ENCODE measurements at regions not wholly inside any gene's neighbourhood (a gene's known extent, or its start where the extent isn't known, plus 50 kb on each side); places are given as distances from the start of the nearest gene placed in this dataset.
A peak's percentile ranks its signal among the peaks of the same experiment; 100 is the strongest.

DNA sequence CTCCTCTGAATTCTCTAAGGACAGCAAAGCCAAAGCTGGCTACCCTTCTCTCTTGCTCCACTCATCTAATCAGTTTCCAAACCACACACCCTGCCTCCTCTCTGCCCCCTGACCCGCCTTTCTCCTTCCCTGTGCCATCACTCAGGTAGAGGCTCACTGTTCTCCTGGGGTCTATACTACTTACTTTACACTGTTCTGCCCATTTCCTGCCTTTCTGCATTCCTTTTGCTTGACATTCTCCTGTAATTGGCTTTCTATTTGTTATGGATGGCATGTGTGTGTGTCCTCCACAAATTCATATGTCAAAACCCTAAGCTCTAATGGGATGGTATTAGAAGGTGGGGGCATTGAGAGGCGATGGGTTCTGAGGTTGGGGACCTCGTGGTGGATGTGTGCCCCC is 675.2 kb upstream of the ID2 start:
- intact Hi-C loops (cut with micrococcal nuclease; ENCODE audit: unreplicated experiment), result no loop called here
- H3K9me3 ChIP-seq (ENCODE audit: low read depth, low read length, poor library complexity, severe bottlenecking), result no peaks in the 10 kb centered on the region
- H3K4me3 ChIP-seq (ENCODE audit: low read depth, low read length, poor library complexity, severe bottlenecking), result no peak overlapping the region
- no peak for DNase-seq (ENCODE audit: low spot score)
- no peaks in the 10 kb centered on the region for H3K27me3 ChIP-seq (replicated peaks; ENCODE audit: insufficient read depth, low read depth, low read length, poor library complexity)
- BruUV-seq (replicated peaks), result no TSS peak
- peaks cover 25% of the 10 kb centered on the region for H3K4me1 ChIP-seq (ENCODE audit: insufficient read depth, low read length, poor library complexity, severe bottlenecking)
- ChIA-PET POLR2A (ENCODE audit: low non-redundant PET) (no interaction called here), CTCF (no interaction called here)
- TF ChIP-seq, protein P1, sequence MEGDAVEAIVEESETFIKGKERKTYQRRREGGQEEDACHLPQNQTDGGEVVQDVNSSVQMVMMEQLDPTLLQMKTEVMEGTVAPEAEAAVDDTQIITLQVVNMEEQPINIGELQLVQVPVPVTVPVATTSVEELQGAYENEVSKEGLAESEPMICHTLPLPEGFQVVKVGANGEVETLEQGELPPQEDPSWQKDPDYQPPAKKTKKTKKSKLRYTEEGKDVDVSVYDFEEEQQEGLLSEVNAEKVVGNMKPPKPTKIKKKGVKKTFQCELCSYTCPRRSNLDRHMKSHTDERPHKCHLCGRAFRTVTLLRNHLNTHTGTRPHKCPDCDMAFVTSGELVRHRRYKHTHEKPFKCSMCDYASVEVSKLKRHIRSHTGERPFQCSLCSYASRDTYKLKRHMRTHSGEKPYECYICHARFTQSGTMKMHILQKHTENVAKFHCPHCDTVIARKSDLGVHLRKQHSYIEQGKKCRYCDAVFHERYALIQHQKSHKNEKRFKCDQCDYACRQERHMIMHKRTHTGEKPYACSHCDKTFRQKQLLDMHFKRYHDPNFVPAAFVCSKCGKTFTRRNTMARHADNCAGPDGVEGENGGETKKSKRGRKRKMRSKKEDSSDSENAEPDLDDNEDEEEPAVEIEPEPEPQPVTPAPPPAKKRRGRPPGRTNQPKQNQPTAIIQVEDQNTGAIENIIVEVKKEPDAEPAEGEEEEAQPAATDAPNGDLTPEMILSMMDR (conservative IDR thresholded peaks at IDR 0.05; ENCODE audit: low read depth, low read length), result no peak
- TF ChIP-seq EZH2 (IDR thresholded peaks at IDR 0.05; ENCODE audit: borderline replicate concordance, low read depth, low read length, poor library complexity, severe bottlenecking), result no peak
- H3K36me3 ChIP-seq (ENCODE audit: insufficient read depth, low read length, poor library complexity, severe bottlenecking), result no peaks in the 10 kb centered on the region
- no peak overlapping the region for H3K27ac ChIP-seq (ENCODE audit: low read depth, low read length, poor library complexity, severe bottlenecking)

DNA sequence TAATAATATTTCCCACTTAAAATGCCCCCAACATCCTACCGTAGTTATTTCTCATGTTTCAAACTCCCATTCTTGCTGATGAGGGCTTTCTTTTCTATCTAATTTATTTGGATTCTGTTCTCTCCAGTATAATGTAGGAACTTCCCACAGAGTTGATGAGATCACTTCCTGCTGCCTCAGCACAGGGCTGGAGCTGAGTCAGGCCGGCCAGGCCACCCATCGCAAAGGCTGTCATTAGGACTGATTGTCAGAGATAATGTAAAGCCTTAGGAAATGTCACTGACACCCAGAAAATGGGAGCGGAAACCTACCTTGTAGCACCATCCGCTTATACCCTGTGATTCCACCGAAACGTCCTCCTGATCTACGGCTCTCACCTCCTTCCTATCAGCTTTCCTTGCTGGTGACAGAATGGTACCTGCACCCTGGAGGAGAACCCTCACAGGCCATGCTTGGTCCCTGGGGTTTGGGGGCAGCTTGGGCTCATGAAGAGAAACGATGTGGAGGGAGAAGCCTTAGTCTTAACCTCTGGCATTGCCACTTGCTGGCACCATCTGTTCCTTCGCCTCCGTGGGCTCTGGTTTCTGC is 672.8 kb upstream of the ID2 start:
- H3K4me1 ChIP-seq (ENCODE audit: insufficient read depth, low read length, poor library complexity, severe bottlenecking), result peaks cover 20% of the 10 kb centered on the region
- TF ChIP-seq, protein P1 (conservative IDR thresholded peaks at IDR 0.05; ENCODE audit: low read depth, low read length), result no peak
- no peak for TF ChIP-seq EZH2 (IDR thresholded peaks at IDR 0.05; ENCODE audit: borderline replicate concordance, low read depth, low read length, poor library complexity, severe bottlenecking)
- H3K27ac ChIP-seq (ENCODE audit: low read depth, low read length, poor library complexity, severe bottlenecking), result no peak overlapping the region
- intact Hi-C loops (cut with micrococcal nuclease; ENCODE audit: unreplicated experiment), result no loop called here
- H3K9me3 ChIP-seq (ENCODE audit: low read depth, low read length, poor library complexity, severe bottlenecking), result no peaks in the 10 kb centered on the region
- BruUV-seq (replicated peaks), result no TSS peak
- no peaks in the 10 kb centered on the region for H3K36me3 ChIP-seq (ENCODE audit: insufficient read depth, low read length, poor library complexity, severe bottlenecking)
- no peak overlapping the region for H3K4me3 ChIP-seq (ENCODE audit: low read depth, low read length, poor library complexity, severe bottlenecking)
- peak; percentile 83 for DNase-seq (ENCODE audit: low spot score)
- ChIA-PET CTCF (no interaction called here), POLR2A (ENCODE audit: low non-redundant PET) (no interaction called here)
- H3K27me3 ChIP-seq (replicated peaks; ENCODE audit: insufficient read depth, low read depth, low read length, poor library complexity), result no peaks in the 10 kb centered on the region

DNA sequence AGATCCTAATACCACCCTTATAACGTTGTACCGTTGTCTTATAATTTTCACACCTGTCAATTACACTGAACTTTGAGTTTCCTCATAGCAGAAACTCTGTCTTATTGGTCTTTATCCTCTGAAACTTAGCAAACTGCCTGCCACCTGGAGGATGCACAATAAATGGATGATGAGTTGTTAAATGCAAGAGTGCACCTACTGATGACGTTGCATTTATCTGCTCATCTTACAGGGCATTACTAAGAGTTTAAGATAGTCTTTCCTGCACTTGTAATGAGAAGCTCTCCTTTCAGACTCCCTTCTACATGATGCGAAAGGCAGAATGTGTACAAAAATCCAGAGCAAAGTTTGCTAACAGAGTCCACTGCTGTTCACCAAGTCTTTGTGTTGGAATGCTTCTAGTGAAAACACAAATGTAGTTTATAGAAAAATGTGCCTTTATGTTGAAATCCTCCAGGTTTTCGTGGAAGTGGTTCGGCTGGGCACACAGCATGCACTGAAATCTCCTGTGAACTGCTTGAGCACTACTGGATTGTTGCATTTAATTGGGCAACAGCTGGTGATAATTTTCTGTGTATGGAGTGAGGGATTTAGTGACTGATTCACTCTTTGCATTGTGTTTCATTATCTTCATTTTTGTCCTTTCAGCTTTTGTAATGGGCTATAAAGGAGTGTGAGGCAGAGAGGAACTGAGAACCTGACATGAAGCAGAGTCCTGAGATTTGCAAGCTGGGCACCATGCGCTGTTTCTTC is 665.8 kb upstream of the ID2 start:
- Histone ChIP-seq H3K9me3 (ENCODE audit: low read depth, low read length, poor library complexity, severe bottlenecking) (no peaks in the 10 kb centered on the region), H3K4me1 (ENCODE audit: insufficient read depth, low read length, poor library complexity, severe bottlenecking) (peaks cover 14% of the 10 kb centered on the region), H3K36me3 (ENCODE audit: insufficient read depth, low read length, poor library complexity, severe bottlenecking) (no peaks in the 10 kb centered on the region), H3K27me3 (replicated peaks; ENCODE audit: insufficient read depth, low read depth, low read length, poor library complexity) (no peaks in the 10 kb centered on the region), H3K4me3 (ENCODE audit: low read depth, low read length, poor library complexity, severe bottlenecking) (no peak overlapping the region), H3K27ac (ENCODE audit: low read depth, low read length, poor library complexity, severe bottlenecking) (no peak overlapping the region)
- no TSS peak for BruUV-seq (replicated peaks)
- no peak for TF ChIP-seq EZH2 (IDR thresholded peaks at IDR 0.05; ENCODE audit: borderline replicate concordance, low read depth, low read length, poor library complexity, severe bottlenecking)
- TF ChIP-seq, protein P1 (conservative IDR thresholded peaks at IDR 0.05; ENCODE audit: low read depth, low read length), result no peak
- POLR2A ChIA-PET (ENCODE audit: low non-redundant PET), result no interaction called here
- peak; percentile 63 for DNase-seq (ENCODE audit: low spot score)
- CTCF ChIA-PET, result no interaction called here
- intact Hi-C loops (cut with micrococcal nuclease; ENCODE audit: unreplicated experiment), result no loop called here
